Midbrain (tissue), 1 donor: ENCODE measurements at regions not wholly inside any gene's neighbourhood (a gene's known extent, or its start where the extent isn't known, plus 50 kb on each side); places are given as distances from the start of the nearest gene placed in this dataset.

ENCODE experiments used
- DNase-seq: peaks from one replicate; lab custom pipeline; 2025; lab: John Stamatoyannopoulos, UW

GRCh38 chr5:155068616-155069100, 55.1 kb downstream of the KIF4B start:
- DNase-seq, result no peak

DNA sequence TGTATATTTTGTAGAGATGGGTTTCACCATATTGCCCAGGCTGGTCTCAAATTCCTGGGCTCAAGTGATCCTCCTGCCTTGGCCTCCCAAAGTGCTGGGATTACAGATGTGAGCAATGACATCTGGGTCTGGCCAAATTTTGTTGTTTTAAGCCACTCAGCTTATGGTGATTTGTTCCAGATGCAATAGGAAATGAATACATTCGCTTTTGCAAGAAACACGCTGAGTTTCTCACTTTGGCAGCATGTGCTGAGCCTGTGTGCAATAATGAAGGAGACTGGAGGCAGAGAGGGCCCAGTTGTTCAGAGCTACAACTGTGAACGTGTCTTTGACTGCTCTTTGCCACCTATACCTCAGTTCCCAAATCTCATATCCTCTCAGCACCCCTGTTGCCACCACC, 56.4 kb downstream of the KIF4B start:
- DNase-seq, result no peak

- no peak for DNase-seq
These were observed 57.2 kb downstream of the KIF4B start for GRCh38 chr5:155070781-155071180.

GRCh38 chr5:155076379-155076778, 62.8 kb downstream of the KIF4B start:
- no peak for DNase-seq

DNA sequence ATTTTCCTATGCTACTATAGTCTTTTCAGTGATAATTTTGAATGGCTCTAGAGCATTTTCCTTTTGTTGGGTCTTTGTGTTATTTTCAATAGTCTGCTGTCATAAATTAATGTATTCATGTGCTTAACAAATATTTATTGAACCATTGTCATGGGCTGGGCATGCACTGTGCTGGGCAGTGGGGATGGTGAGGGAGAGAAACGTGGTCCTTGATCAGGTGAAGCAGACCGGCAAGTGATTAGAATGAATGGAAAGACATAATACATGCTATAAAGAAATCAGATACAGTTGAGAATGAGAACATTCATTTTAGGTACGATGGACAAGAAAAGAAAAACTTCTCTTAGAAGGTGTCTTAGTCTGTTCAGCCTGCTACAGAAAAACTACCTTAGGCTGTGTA, 66.1 kb downstream of the KIF4B start:
- no peak for DNase-seq

- DNase-seq, result no peak
These were observed 67.2 kb downstream of the KIF4B start for GRCh38 chr5:155080721-155081120.

DNA sequence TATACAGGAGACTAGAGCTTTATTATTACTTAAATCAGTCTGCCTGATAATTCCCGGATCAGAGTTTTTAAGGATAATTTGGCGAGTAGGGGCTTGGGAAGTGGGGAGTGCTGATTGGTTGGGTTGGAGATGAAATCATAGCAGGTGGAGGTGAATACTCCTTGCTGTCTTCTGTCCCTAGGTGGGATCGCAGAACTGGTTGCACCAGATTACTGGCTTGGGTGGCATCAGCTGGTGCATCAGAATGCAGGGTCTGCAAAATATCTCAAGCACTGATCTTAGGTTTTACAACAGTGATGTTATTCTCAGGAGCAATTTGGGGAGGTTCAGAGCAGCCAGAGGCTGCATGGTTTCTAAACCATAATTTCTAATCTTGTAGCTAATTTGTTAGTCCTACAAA, 68.1 kb downstream of the KIF4B start:
- DNase-seq, result no peak

DNA sequence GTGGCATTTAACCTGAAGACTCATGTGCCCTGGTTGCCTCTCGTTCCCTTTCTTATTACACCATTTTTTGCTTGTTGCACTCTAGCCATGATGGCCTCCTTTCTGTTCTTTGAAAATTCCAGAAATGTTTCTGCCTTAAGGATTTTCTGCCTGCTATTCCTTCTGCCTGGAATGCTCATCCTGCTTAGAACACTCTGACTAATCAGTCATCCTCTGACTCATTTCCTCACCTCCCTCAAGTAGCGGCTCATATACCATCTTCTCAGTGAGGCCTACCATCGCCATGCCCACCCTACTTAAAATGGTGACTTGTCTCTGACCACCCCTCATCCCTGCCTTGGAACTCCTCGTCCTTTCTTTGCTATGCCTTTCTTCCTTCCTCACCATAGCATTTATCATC, 68.8 kb downstream of the KIF4B start:
- DNase-seq, result no peak

DNA sequence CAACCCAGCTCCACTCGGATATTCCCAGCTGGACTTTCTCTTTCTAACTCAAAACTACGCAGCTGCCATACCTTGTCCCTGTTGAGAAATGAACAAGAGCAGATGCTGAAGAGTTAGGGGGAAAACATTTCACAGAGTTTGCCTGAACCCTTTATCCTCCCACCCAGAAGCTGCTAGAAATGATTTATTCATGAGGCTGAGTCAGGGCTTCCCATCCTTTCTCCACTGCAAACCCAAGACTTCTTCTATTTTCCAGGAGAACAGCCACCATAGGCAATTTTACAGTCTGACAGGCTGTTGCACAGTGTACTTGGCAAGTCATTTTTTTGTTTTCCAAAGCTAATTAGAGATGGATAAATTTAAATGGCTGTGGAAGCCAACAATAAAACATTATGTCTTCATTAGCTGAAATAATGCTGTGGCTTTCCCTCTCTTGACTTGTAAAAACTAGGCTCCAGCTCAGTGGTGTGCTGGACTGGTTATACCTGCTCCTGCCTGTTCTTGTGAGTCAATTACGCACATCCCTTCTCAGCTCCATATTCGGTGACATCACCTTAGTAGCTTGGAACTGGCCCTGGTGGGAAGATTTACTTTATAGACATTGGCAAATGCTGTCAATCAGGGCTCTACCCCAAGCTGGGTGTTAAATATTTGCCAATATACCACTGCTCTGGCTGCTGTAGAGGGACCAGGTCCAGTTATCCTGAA, 71.9 kb downstream of the KIF4B start:
- no peak for DNase-seq

GRCh38 chr5:155087036-155087435, 73.5 kb downstream of the KIF4B start:
- no peak for DNase-seq

DNA sequence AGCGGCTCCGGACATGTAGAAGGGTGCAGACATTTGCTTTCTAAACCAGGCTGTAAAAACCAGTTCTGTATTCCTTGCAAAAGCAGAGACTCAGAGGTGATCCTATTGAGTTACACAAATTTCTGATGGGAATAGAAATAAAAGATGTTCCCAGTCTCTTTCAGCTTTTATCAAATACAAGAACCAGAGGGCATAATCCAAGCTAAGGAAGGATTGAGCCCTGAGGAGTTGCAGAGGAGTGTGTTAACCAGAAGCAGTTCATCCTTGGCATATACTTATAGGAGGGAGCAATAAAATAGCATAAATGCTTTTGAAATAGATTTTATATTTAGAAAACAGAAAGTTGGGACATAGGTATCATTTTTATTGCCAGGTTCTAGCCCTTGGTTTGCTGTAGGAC, 75.3 kb downstream of the KIF4B start:
- no peak for DNase-seq

- no peak for DNase-seq
These were observed 76.1 kb downstream of the KIF4B start for GRCh38 chr5:155089643-155090042.

GRCh38 chr5:155091063-155091648, 77.6 kb downstream of the KIF4B start:
- DNase-seq, result no peak

DNA sequence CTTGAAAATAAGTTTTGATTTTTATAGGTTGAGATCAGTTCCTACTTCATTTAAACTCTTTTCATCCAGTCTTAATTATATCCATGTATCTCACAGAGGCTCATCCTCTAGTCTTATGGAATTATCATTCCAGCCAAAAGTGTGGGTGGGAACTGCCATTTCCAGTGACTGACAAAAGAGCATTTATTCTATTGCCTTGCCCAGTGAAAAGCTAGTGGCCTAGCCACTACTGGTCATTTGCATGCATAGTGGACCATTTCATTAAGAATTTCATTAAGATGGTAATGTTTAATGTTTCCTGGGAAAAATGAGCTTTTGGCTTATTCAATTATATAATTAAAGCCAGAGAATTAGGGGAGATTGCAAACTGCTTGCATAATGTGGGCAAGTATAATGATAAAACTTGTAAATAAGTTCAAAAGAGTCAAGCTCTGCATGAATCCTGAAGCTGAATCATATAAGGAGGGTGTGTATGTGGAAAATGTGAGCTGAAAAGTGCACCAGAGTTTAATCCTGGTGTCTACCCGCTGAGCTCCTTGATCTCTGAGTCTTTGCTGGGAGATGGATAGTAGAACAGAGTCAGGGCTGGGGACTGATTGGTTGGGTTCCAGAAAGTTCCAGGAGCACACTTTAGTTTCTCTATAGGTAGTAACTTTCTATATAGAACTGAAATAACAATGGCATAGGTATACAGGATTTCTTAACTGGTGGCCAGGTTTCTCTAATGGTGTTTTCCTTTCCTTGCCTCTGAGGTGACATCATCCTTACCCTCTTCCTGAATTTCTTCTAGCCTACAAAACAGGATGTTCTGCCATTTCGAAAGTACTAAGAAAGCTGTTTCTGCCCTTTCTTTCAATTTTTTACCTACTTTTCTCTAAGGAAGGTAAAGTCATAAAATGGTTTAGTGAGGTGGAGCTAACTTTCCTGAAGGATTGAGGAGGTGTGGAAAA, 78.5 kb downstream of the KIF4B start:
- no peak for DNase-seq

- no peak for DNase-seq
These were observed 80.9 kb downstream of the KIF4B start for GRCh38 chr5:155094455-155094854.

- DNase-seq, result no peak
These were observed 84.4 kb downstream of the KIF4B start for GRCh38 chr5:155097995-155098394.

- no peak for DNase-seq
These were observed 84.9 kb downstream of the KIF4B start for GRCh38 chr5:155098433-155098832.

- DNase-seq, result no peak
These were observed 88.1 kb downstream of the KIF4B start for GRCh38 chr5:155101697-155102096.

GRCh38 chr5:155103146-155103545, 89.6 kb downstream of the KIF4B start:
- DNase-seq, result no peak

DNA sequence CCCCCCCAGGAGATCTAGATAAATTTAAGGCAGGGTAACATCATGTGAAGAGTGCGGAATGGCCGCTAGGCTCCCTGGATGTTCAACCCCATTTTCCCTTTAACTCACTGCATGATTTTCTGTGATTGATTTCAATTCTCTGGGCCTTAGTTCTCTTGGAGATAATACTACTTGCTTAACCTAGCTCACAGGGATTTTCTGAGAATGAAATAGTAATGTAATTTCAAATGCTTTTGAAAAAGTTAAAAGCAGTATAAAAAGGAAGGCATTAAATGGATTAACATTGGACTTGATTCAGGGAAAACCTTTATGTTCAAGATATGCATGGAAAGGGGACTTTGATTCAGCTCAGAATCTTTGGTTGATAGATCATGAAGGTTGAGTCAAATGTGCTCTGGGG, 90.9 kb downstream of the KIF4B start:
- no peak for DNase-seq

DNA sequence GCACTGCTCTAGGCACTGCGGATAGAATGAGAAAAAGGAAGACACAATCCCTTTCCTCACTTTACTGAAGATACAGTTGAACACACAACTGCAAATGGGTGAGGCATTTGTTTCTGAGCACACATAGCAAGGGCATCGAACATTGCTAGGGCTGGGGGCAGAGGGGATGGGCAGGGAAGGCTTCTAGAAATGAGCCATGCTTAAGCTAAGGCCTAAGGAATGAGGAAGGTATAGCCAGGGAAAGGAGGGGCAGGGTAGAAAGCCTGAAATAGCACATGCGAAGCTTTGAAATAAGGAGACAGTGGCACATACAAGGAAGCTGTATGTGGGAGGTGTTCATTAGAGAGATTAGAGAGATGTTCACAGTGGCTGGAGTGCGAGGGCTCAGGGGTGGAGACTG, 92.7 kb downstream of the KIF4B start:
- no peak for DNase-seq

DNA sequence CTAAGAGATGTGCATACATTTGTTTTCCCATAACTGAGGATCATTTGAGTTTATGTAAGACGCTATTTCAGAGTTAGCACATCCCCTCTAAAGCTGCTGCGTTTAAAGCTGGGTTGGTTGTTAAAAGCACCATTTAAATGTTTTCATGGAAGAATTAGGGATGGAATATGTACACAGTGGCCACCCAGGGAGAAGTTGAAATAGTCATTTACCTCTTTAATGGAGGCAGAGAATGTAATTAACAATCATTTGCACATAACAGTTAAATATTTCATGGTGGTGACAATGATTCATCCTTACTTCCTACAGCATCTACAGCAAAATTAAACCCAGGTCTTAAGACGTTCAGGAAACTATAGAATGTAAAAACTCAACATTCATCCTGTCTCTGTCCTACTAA, 100.3 kb downstream of the KIF4B start:
- no peak for DNase-seq

GRCh38 chr5:155114655-155115054, 101.1 kb downstream of the KIF4B start:
- no peak for DNase-seq
